ENCODE measurements at regions not wholly inside any gene's neighbourhood (a gene's known extent, or its start where the extent isn't known, plus 50 kb on each side); places are given as distances from the start of the nearest gene placed in this dataset.
A peak's percentile ranks its signal among the peaks of the same experiment; 100 is the strongest.

DNA sequence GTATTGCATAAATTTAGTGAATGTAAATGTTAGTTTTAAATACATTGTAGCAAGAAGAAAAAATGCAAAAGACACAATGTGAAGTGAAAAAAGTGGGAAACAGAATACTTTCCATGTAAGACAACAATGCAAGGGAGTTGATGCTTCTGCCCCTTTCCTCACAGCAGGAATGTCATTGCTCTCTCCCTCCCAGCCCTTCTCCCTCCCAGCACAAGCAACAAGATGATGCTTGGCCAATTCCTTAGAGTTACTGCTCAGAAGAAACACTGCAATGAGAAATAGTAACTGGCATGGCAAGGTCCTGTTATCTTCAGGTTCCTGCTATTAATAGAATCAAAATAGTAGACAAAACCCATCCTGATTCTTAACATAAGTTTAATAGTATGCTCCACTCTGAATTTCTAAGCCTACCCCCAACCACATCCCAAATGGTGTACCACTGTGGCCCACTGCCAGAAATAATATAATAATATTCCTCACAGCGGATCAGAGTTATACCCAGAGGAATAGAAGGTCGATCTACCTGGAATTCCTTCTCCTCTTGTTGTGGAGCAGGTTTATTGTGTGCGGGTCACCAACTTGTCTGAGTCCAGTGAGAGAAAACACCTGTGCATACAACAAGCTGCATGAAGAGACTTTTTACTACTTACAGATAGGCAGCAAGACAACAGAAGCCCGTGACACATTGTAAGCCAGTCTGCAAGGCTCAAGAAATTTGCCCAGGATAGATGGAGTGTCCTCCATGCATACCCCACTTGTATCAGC lies 69.8 kb upstream of the SLC7A11 start:
- DNase-seq (ENCODE audit: low spot score) = no peak

DNA sequence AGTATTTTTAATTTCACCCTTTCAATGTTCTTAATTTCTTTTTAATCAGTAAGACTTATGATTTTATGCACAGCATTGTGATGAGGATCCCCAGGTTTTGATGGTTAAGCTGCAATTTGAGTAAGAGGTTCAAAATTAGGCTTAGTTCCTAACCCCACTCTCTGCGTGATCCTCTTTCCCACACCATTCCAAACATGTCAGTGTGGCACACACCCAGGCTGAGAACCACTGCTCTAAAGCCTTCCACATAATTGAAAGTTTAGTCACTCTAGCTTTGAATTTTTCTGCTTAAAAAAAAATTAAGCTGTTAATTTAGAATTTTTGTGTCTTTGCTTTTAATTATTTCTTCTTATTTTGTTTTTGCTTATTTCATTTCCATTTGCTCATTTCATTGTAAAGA lies 68.8 kb upstream of the SLC7A11 start:
- no peak for DNase-seq (ENCODE audit: low spot score)

DNA sequence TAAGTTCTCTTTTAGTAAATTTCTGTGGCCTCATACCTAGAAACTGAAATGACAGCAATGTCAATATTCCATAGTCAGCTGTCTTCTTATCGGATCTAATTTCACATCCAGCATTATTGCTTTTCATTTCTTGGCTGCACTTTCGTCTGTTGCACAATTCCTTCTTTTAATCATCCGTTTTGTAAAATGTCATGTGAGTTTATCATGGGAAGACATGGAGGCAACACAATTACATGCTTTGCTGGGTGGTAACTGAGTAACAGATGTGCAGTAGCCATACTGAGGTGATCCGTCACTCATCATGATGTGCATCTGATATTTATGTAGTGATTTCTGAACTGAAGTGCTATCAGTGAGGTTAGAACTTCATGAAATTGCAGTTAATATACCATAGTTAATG lies 68.3 kb upstream of the SLC7A11 start:
- no peak for DNase-seq (ENCODE audit: low spot score)

DNA sequence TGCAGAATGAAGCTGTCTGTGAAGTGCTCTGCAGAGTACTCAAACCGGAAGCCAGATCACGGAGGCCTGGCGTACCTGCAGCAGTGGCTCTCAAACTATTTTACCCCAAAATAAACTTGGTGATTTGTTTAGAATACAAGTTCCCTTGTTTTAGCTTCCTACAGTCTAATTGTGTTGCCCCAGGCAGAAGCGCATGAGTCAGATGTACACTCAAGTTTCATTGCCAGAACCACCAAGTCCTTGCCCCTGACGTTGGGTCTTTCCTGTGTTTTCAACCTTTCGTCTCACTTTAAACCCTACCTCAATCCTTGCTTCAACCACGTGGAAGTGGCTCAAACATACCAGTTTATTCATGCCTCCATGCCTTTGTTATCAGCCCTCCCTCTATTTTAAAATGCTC lies 66.2 kb upstream of the SLC7A11 start:
- DNase-seq (ENCODE audit: low spot score) = no peak

DNA sequence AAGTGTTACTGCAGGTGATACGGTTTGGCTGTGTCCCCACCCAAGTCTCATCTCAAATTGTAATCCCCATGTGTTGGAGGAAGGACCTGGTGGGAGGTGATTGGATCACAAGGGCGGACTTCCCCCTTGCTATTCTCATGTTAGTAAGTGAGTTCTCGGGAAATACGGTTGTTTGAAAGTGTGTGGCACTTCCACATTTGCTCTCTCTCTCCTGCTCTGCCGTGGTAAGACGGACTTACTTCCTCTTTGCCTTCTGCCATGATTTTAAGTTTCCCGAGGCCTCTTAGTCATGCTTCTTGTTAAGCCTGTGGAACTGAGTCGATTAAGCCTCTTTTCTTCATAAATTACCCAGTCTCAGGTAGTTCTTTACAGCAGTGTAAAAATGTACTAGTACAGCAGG lies 65.2 kb upstream of the SLC7A11 start:
- DNase-seq (ENCODE audit: low spot score) = no peak

DNA sequence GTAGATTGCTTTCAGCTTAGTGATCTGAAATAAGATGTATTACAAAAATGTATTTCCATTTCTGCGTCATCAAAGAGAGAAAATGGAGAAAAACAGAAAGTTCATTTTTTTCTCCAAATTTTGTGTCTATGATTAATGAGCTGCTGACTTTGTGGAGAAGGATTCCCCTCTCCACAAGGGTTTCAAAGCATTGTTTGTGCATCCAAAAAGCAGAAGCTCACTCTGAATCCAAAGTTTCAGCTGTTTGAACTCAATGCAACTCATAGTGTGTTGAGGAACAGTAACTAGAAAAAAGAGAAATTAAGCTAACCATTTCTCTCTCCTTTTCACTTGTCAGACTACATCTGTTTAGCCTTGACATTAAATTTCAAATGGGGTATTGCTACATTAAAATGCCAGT lies 62.9 kb upstream of the SLC7A11 start:
- no peak for DNase-seq (ENCODE audit: low spot score)

DNA sequence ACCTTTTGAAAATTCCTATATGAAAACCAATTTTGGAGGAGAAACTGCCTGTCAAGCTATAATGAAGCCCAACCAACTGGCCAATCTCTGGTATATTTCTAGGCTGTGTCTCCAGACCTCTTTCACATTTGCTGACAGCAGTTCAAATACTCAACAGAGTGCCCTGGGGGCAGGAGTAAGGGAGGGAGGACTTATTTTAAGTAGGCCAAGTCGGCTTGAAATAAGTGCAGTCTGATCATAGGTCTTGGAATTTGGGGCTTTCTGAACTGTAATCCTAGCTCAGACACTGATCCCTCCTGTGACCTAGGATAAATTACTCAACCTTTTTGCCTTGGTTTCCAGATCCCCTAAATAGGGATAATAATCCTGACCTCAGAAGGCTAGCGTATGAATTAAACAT lies 59.4 kb upstream of the SLC7A11 start:
- no peak for DNase-seq (ENCODE audit: low spot score)

DNA sequence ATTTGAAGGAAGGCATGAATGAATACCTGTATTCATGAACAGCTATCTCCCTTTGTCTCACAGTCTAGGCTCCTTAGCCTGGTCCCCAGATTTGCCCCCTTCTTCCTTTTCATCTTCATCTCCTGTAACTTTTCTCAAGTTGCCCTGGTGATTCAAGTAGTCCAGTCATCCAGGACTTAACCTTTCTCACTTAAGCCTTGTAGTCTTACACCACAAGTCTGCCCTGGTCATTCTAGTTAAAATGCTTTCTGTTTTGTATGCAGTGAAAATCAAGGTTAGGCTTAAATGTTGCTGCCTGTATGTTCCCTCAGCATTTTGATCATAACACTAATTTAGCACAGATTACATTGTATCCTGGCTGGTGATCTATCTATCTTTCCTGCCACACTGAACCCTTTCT lies 58.5 kb upstream of the SLC7A11 start:
- DNase-seq (ENCODE audit: low spot score) = no peak

DNA sequence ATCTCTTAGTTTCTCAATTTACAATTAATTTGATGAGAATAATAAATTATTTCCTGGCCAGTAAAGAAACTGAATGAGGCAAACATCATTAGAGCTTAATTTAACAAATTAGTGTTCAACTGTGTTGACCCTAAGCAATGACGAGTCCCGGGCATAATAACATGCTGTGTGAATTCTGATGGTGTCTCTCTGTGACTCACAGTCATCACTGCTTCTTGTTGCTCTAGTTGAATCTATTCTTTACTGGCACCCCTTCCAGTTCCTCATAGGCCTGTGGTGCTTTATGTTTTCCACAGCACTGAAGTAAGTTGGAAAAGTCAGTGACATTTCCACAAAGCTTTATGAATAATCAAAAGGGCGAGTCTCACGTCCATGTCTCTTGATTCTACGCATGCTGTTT lies 57.7 kb upstream of the SLC7A11 start:
- DNase-seq (ENCODE audit: low spot score) = no peak

DNA sequence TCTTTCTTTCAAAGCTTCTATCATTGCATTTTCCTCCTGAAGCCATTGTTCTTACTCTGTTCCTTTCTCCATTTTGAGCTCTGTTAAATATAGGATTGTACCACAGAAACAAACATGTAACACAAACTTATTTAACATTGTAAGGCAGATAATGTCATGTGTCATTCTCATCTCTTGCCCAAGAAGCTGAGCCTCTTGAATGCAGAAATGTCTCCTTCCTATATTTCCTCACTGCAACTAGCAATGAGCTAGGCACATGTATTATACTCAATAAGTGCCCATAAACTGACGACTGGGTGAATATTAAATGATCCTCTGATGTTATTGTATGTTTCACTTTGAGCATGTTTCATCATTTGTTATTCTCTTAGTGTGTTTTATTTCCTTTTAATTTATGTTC lies 56.7 kb upstream of the SLC7A11 start:
- no peak for DNase-seq (ENCODE audit: low spot score)

DNA sequence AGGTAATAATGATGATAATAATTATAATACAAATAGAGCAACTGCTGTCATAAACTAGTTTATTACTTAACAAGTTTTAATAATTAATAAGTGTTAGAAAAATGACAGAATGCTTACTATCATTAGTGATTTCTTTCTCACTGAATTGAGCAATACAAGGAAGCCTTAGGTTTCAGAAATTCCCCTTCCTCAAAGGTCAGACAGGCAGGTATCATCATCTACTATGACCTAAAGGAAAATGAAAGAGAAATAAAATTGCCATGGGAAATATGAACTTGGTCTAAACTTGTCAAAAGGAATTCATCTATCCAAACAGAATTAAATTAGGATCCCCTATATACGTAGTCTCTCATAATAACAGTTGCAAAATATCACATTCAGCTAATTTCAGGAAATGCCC lies 56.3 kb upstream of the SLC7A11 start:
- no peak for DNase-seq (ENCODE audit: low spot score)

DNA sequence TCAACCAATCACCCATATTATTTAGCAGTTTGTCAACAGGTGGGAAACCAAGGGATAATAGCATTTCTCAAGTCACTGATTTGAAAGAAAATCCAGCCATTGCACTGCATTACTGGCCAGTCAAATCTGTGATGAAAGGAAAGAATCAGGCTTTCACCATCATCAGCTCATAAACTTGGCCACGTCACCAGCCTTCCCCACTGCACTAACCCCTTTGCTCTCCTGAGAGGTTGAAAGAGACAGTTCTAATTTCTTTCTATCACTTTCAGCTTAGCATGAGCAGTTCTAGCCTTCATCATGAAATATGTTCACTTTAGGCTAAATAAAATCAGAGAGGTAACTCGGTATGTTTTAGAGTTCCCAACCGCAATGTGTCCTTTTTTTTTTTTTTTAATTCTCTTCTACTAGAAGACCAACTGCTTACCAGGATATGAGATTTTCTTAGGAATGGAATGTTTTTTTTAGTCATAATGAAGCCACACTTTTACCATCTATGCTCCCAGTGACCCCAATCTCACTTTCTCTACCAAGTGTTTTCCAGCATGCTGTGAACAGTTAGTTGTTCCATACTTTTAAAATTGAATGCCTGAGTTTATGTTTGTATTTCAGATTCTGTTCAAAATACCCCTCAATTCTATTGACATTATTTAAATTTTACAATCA lies 55.7 kb upstream of the SLC7A11 start:
- DNase-seq (ENCODE audit: low spot score) = peak; percentile 6

DNA sequence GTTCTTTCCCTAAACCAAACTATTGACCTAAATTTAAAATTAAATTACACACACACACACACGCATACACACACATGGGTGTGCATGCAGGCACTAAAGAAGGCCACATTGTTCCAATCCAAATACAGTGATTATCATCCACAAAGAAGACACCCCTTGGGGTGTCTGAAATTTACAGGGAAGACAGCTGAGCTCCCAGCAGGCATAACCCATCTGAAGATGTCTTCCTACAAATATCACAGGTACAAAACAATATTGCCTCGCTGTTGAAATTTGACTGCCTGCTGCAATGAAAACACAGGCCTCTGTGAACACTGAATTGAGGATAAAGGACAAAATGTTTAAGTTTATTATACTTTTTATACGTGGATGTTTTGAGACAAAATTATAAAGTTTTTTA lies 50.2 kb upstream of the SLC7A11 start:
- DNase-seq (ENCODE audit: low spot score) = peak; percentile 44
